Keratinocyte (primary cell): ENCODE measurements at regions not wholly inside any gene's neighbourhood (a gene's known extent, or its start where the extent isn't known, plus 50 kb on each side); places are given as distances from the start of the nearest gene placed in this dataset.
"Not testable (repeated sequence)": the region's sequence is repeated elsewhere in the genome, so short reads cannot be mapped to it uniquely, and the experiment has no call there.

Source experiments
- DNase-seq: peaks from one replicate; pipeline ENCODE4 v3.0.0-alpha.2; 2011; ENCODE audit warnings: low read depth, missing footprints, low spot score
- FAIRE-seq: peaks from 2 replicates; lab custom pipeline; 2011; peaks lifted over from hg19 to GRCh38; lab: Jason Lieb, UNC
- H2AFZ ChIP-seq: 2 replicates; pipeline ENCODE4 v1.6.0; 2012; ENCODE audit warnings: low read length, control low read depth, inconsistent platforms; ENCODE audit not compliant: control insufficient read depth
- H3K27ac ChIP-seq: 2 replicates; pipeline ENCODE4 v1.5.1; 2011; ENCODE audit warnings: low read length; ENCODE audit not compliant: control insufficient read depth, insufficient read depth
- H3K27me3 ChIP-seq: 3 replicates; pipeline ENCODE4 v1.6.0; 2011; ENCODE audit warnings: low read length; ENCODE audit not compliant: control insufficient read depth, insufficient read depth; ENCODE audit errors: extremely low read depth
- H3K36me3 ChIP-seq, 2 experiments: 2 replicates in 1 of 2; 3 replicates in 1 of 2; pipeline ENCODE4 v1.5.1; 2011; ENCODE audit warnings: low read length in 2 of 2, mild to moderate bottlenecking in 1 of 2; ENCODE audit not compliant: control insufficient read depth in 2 of 2, insufficient read depth in 2 of 2; ENCODE audit errors: extremely low read depth in 1 of 2
- H3K4me1 ChIP-seq: 3 replicates; pipeline ENCODE4 v1.5.1; 2011; ENCODE audit warnings: low read length; ENCODE audit not compliant: control insufficient read depth, insufficient read depth; ENCODE audit errors: extremely low read depth
- H3K4me2 ChIP-seq: 3 replicates; pipeline ENCODE4 v1.6.0; 2011; ENCODE audit warnings: low read depth, low read length; ENCODE audit not compliant: control insufficient read depth, insufficient read depth; ENCODE audit errors: extremely low read depth
- H3K4me3 ChIP-seq, 3 experiments: fragments of 200-600 bp in 1 of 3; sonication (generic) in 1 of 3; 2 replicates in 2 of 3; 3 replicates in 1 of 3; pipeline ENCODE4 v1.5.1; 2011 to 2016; ENCODE audit warnings: low read length in 3 of 3, mild to moderate bottlenecking in 3 of 3, control low read depth in 2 of 3, inconsistent platforms in 1 of 3, low read depth in 1 of 3, mixed read lengths in 1 of 3, mixed run types in 1 of 3, moderate library complexity in 1 of 3; ENCODE audit not compliant: control insufficient read depth in 2 of 3, insufficient read depth in 2 of 3; ENCODE audit errors: extremely low read depth in 1 of 3
- H3K79me2 ChIP-seq: 2 replicates; pipeline ENCODE4 v1.6.0; 2012; ENCODE audit warnings: low read length; ENCODE audit not compliant: control insufficient read depth, insufficient read depth
- H3K9ac ChIP-seq: 3 replicates; pipeline ENCODE4 v1.6.0; 2011; ENCODE audit warnings: low read length; ENCODE audit not compliant: control insufficient read depth, insufficient read depth; ENCODE audit errors: extremely low read depth
- H3K9me1 ChIP-seq: 3 replicates; pipeline ENCODE4 v1.6.0; 2011; ENCODE audit warnings: low read length; ENCODE audit not compliant: control insufficient read depth, insufficient read depth; ENCODE audit errors: extremely low read depth
- H3K9me3 ChIP-seq: 2 replicates; pipeline ENCODE4 v1.5.1; 2012; ENCODE audit warnings: low read depth, low read length; ENCODE audit not compliant: control insufficient read depth
- H4K20me1 ChIP-seq: 3 replicates; pipeline ENCODE4 v1.6.0; 2011; ENCODE audit warnings: low read length; ENCODE audit not compliant: control insufficient read depth, insufficient read depth; ENCODE audit errors: extremely low read depth
- EZH2 ChIP-seq: IDR thresholded peaks from one replicate; pipeline ENCODE4 v1.6.1; 2012; ENCODE audit warnings: inconsistent platforms, mild to moderate bottlenecking, low read length, moderate library complexity
- dilution Hi-C: fragments of 300-500 bp; cut with MboI; formaldehyde crosslinking; loops from one replicate; pipeline ENCODE4 v1.7.0; 2020; ENCODE audit warnings: low sequenced_read_pairs; ENCODE audit not compliant: extremely low pct_ligation_motif_present
- TF ChIP-seq, protein P1 (sequence below), 3 experiments: IDR thresholded peaks in 1 of 3; conservative IDR thresholded peaks in 1 of 3; optimal IDR thresholded peaks in 1 of 3; 2 replicates in 2 of 3; 3 replicates in 1 of 3; pipeline versions ENCODE3 to v1.5.1; 2011; ENCODE audit warnings: low read length in 3 of 3, mild to moderate bottlenecking in 3 of 3, moderate library complexity in 2 of 3, control low read depth in 1 of 3, inconsistent platforms in 1 of 3; ENCODE audit not compliant: insufficient read depth in 2 of 3; ENCODE audit errors: extremely low read depth in 1 of 3

DNA sequence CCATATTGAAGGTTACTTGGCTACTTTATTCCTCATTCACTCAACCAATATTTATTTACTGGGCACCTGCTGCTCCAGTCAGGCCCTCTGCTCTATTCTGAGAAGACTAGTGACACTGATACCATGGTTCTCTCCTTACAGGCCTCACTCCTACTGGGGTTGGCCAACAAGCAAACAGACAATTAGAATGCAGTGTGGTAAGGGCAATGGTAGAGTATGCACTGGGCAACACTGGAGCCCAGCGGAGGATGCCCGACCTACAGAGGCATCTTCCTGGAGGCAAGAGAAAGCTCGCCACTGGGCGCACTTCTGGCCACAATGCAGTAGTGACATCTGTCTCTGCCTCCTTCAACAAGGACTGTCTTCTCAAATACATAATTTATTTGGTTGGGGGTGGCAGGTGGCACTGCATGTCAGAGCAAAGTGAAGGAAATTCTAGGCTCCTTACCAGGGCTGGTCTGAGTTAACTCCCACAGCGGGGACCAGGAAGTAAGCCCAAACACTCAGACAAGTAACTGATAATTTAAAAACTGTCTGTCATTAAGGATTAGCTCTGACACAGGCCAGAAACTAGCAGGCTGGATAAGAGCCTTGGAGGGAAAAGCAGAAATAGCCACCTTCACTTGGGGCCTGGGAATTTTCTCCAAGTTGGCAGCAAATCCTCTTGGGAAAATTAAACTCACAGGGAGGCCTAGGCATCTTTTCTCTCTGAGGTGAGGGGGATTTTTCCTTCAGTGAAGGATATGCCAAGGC is 150.7 kb upstream of the EOLA2 start:
- dilution Hi-C loops: no loop called here
- H3K4me2 ChIP-seq: no peak overlapping the region
- no peak overlapping the region for H2AFZ ChIP-seq
- no peak for TF ChIP-seq EZH2
- TF ChIP-seq, protein P1, sequence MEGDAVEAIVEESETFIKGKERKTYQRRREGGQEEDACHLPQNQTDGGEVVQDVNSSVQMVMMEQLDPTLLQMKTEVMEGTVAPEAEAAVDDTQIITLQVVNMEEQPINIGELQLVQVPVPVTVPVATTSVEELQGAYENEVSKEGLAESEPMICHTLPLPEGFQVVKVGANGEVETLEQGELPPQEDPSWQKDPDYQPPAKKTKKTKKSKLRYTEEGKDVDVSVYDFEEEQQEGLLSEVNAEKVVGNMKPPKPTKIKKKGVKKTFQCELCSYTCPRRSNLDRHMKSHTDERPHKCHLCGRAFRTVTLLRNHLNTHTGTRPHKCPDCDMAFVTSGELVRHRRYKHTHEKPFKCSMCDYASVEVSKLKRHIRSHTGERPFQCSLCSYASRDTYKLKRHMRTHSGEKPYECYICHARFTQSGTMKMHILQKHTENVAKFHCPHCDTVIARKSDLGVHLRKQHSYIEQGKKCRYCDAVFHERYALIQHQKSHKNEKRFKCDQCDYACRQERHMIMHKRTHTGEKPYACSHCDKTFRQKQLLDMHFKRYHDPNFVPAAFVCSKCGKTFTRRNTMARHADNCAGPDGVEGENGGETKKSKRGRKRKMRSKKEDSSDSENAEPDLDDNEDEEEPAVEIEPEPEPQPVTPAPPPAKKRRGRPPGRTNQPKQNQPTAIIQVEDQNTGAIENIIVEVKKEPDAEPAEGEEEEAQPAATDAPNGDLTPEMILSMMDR (optimal IDR thresholded peaks at IDR 0.05 in 1 of 3, IDR thresholded peaks at IDR 0.05 in 1 of 3, conservative IDR thresholded peaks at IDR 0.05 in 1 of 3; ENCODE audit: extremely low read depth in 1 of 3, insufficient read depth in 2 of 3, low read length in 3 of 3): no peak
- no peak for DNase-seq
- H3K79me2 ChIP-seq: no peaks in the 10 kb centered on the region
- no peak overlapping the region for H3K27ac ChIP-seq
- no peak for FAIRE-seq
- H3K4me1 ChIP-seq: no peaks in the 10 kb centered on the region
- H3K9me3 ChIP-seq: no peaks in the 10 kb centered on the region
- no peaks in the 10 kb centered on the region for H3K27me3 ChIP-seq
- H3K9me1 ChIP-seq: no peaks in the 10 kb centered on the region
- no peak overlapping the region for H3K9ac ChIP-seq
- H3K36me3 ChIP-seq: no peaks in the 10 kb centered on the region
- no peak overlapping the region for H3K4me3 ChIP-seq
- no peaks in the 10 kb centered on the region for H4K20me1 ChIP-seq

DNA sequence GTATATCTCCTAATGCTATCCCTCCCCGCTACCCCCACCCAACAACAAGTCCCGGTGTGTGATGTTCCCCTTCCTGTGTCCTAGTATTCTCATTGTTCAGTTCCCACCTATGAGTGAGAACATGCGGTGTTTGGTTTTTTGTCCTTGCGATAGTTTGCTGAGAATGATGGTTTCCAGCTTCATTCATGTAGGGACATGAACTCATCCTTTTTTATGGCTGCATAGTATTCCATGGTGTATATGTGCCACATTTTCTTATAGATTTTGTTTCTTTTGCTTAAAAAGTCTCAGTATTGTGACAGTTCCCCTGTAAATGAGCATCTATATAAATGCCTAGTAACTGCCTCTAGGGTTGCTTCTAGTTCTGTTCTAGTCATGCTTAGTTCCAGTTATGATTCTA is 153.0 kb upstream of the EOLA2 start:
- H3K79me2 ChIP-seq, H2AFZ ChIP-seq, H3K9ac ChIP-seq, H3K4me3 ChIP-seq, H3K9me1 ChIP-seq, H3K27ac ChIP-seq, DNase-seq, H3K4me2 ChIP-seq, H3K27me3 ChIP-seq, H3K4me1 ChIP-seq, dilution Hi-C loops, H3K9me3 ChIP-seq, H3K36me3 ChIP-seq, H4K20me1 ChIP-seq, FAIRE-seq: not testable (repeated sequence)

DNA sequence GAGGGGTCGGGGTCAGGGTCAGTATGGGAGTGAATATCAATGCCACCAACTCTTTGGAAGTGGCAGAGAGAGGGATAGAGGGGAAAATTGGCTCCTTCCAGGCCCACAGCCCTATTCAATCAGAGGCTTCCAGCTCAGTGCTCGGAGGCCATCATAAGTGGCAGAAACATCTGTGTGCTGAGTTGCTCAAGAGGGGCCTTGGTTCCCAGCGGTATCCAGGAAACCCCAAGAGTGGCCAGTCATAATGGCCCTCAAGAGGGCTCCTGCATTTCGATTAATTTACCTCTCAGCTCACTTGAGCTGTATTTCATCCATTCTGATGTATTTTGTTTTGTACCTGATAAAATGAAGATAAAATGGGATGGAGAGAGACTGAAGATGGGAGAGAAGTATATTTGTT is 154.3 kb upstream of the EOLA2 start:
- Histone ChIP-seq H3K27ac (no peak overlapping the region), H3K79me2 (no peaks in the 10 kb centered on the region), H3K9ac (no peak overlapping the region), H3K4me2 (no peak overlapping the region), H3K4me3 (no peak overlapping the region), H3K4me1 (no peaks in the 10 kb centered on the region), H3K9me3 (no peaks in the 10 kb centered on the region), H3K9me1 (no peaks in the 10 kb centered on the region), H3K36me3 (no peaks in the 10 kb centered on the region), H4K20me1 (no peaks in the 10 kb centered on the region), H3K27me3 (no peaks in the 10 kb centered on the region), H2AFZ (no peak overlapping the region)
- DNase-seq (no peak), FAIRE-seq (no peak)
- dilution Hi-C loops: no loop called here
- TF ChIP-seq EZH2: no peak
- TF ChIP-seq, protein P1 (optimal IDR thresholded peaks at IDR 0.05 in 1 of 3, IDR thresholded peaks at IDR 0.05 in 1 of 3, conservative IDR thresholded peaks at IDR 0.05 in 1 of 3; ENCODE audit: extremely low read depth in 1 of 3, insufficient read depth in 2 of 3, low read length in 3 of 3): no peak
